HFFc6 (cell line): ENCODE measurements at regions not wholly inside any gene's neighbourhood (a gene's known extent, or its start where the extent isn't known, plus 50 kb on each side); places are given as distances from the start of the nearest gene placed in this dataset.
A peak's percentile ranks its signal among the peaks of the same experiment; 100 is the strongest.

Experiments used
- DNase-seq: peaks from one replicate; pipeline ENCODE4 v3.0.0-alpha.2; 2018
- H3K27ac Mint-ChIP-seq: 2 replicates; pipeline ENCODE4 v1.8.0; 2020; ENCODE audit warnings: mild to moderate bottlenecking, mixed read lengths
- H3K27me3 Mint-ChIP-seq: 2 replicates; pipeline ENCODE4 v1.8.0; 2021; ENCODE audit warnings: mild to moderate bottlenecking, moderate library complexity, mixed read lengths; ENCODE audit not compliant: insufficient read depth
- H3K36me3 Mint-ChIP-seq: 2 replicates; pipeline ENCODE4 v1.8.0; 2021; ENCODE audit warnings: low read depth, mixed read lengths
- H3K4me1 Mint-ChIP-seq: 2 replicates; pipeline ENCODE4 v1.8.0; 2020; ENCODE audit warnings: low read depth, mixed read lengths
- H3K4me3 Mint-ChIP-seq: 2 replicates; pipeline ENCODE4 v1.8.0; 2020; ENCODE audit warnings: mild to moderate bottlenecking, moderate library complexity, mixed read lengths
- H3K9me3 Mint-ChIP-seq: 2 replicates; pipeline ENCODE4 v1.8.0; 2020; ENCODE audit warnings: mild to moderate bottlenecking, mixed read lengths
- CTCF ChIP-seq: fragments of 200-600 bp; sonication (generic); IDR thresholded peaks from 2 replicates; pipeline ENCODE4 v1.5.0; 2021; ENCODE audit warnings: antibody characterized with exemption, mild to moderate bottlenecking

- no peak for TF ChIP-seq CTCF
- Mint-ChIP-seq H3K36me3 (no peaks in the 10 kb centered on the region; the same call in 1 of the 2 replicates), H3K27ac (no peak overlapping the region), H3K9me3 (no peaks in the 10 kb centered on the region; the same call in 1 of the 2 replicates), H3K4me3 (no peak overlapping the region), H3K27me3 (no peaks in the 10 kb centered on the region; the same call in 1 of the 2 replicates), H3K4me1 (peaks cover 48% of the 10 kb centered on the region)
- no peak for DNase-seq
Measured at GRCh38 chr10:32153252-32153651, 97.0 kb upstream of the KIF5B start.

GRCh38 chr10:32151871-32152270 lies 95.6 kb upstream of the KIF5B start:
- DNase-seq: no peak
- H3K27me3 Mint-ChIP-seq: no peaks in the 10 kb centered on the region; the same call in 1 of the 2 replicates
- H3K27ac Mint-ChIP-seq: no peak overlapping the region
- H3K9me3 Mint-ChIP-seq: no peaks in the 10 kb centered on the region; the same call in 1 of the 2 replicates
- TF ChIP-seq CTCF: no peak
- peaks cover 48% of the 10 kb centered on the region for H3K4me1 Mint-ChIP-seq
- H3K4me3 Mint-ChIP-seq: no peak overlapping the region
- no peaks in the 10 kb centered on the region; the same call in 1 of the 2 replicates for H3K36me3 Mint-ChIP-seq

GRCh38 chr10:32150532-32151101 lies 94.4 kb upstream of the KIF5B start:
- no peak for DNase-seq
- TF ChIP-seq CTCF: no peak
- no peaks in the 10 kb centered on the region for H3K27me3 Mint-ChIP-seq
- no peak overlapping the region for H3K4me3 Mint-ChIP-seq
- peak overlapping the region; percentile 60 for H3K27ac Mint-ChIP-seq
- peaks cover 46% of the 10 kb centered on the region for H3K4me1 Mint-ChIP-seq
- H3K9me3 Mint-ChIP-seq: no peaks in the 10 kb centered on the region; the same call in 1 of the 2 replicates
- H3K36me3 Mint-ChIP-seq: no peaks in the 10 kb centered on the region; the same call in 1 of the 2 replicates

- 0 out of 2 replicates have a peak, but pooled peaks have one; percentile 18 for TF ChIP-seq CTCF
Measured at GRCh38 chr10:32149252-32149955, 93.2 kb upstream of the KIF5B start.

GRCh38 chr10:32148864-32149251 lies 92.6 kb upstream of the KIF5B start:
- no peaks in the 10 kb centered on the region for H3K36me3 Mint-ChIP-seq
- peak overlapping the region; percentile 95 for H3K27ac Mint-ChIP-seq
- DNase-seq: no peak
- TF ChIP-seq CTCF: no peak
- H3K9me3 Mint-ChIP-seq: no peaks in the 10 kb centered on the region; the same call in 1 of the 2 replicates
- no peaks in the 10 kb centered on the region for H3K27me3 Mint-ChIP-seq
- peaks cover 35% of the 10 kb centered on the region for H3K4me1 Mint-ChIP-seq
- H3K4me3 Mint-ChIP-seq: peak overlapping the region; percentile 77

More at GRCh38 chr10:32149252-32149955, 93.2 kb upstream of the KIF5B start:
- peaks cover 35% of the 10 kb centered on the region for H3K4me1 Mint-ChIP-seq
- no peaks in the 10 kb centered on the region for H3K36me3 Mint-ChIP-seq
- H3K4me3 Mint-ChIP-seq: peak overlapping the region; percentile 77
- H3K9me3 Mint-ChIP-seq: no peaks in the 10 kb centered on the region; the same call in 1 of the 2 replicates
- H3K27ac Mint-ChIP-seq: peak overlapping the region; percentile 95
- no peaks in the 10 kb centered on the region for H3K27me3 Mint-ChIP-seq
- DNase-seq: peak; percentile 72
